ENCODE measurements at regions not wholly inside any gene's neighbourhood (a gene's known extent, or its start where the extent isn't known, plus 50 kb on each side); places are given as distances from the start of the nearest gene placed in this dataset.

DNA sequence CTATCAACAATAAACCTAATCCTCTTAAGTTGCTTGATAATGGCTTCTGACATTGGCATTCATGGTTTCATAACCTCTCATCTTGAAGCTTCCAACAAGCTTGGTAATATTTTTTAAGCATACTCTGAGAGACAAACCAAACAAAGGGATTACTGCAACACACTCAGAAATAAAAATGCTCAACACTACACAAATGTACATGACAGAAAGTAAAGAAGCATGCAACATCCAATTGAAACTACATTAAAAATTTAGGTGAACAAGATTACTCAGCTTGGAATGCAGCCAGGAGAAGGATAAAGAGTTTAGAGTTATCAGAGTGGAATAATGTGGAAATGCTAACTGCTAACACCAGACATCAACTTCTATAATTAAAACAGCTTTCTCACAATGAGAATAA lies 1136.6 kb upstream of the PABPC4L start:
- TF ChIP-seq, protein P1, sequence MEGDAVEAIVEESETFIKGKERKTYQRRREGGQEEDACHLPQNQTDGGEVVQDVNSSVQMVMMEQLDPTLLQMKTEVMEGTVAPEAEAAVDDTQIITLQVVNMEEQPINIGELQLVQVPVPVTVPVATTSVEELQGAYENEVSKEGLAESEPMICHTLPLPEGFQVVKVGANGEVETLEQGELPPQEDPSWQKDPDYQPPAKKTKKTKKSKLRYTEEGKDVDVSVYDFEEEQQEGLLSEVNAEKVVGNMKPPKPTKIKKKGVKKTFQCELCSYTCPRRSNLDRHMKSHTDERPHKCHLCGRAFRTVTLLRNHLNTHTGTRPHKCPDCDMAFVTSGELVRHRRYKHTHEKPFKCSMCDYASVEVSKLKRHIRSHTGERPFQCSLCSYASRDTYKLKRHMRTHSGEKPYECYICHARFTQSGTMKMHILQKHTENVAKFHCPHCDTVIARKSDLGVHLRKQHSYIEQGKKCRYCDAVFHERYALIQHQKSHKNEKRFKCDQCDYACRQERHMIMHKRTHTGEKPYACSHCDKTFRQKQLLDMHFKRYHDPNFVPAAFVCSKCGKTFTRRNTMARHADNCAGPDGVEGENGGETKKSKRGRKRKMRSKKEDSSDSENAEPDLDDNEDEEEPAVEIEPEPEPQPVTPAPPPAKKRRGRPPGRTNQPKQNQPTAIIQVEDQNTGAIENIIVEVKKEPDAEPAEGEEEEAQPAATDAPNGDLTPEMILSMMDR (IDR thresholded peaks at IDR 0.05 in 4 of 5, conservative IDR thresholded peaks at IDR 0.05 in 1 of 5) = no peak
- no peak for TF ChIP-seq POLR2A (IDR thresholded peaks at IDR 0.05)

Data from gastrocnemius medialis (tissue), 4 donors.